Astrocyte (in vitro differentiated cells and primary cell): ENCODE measurements at regions not wholly inside any gene's neighbourhood (a gene's known extent, or its start where the extent isn't known, plus 50 kb on each side); places are given as distances from the start of the nearest gene placed in this dataset.

Experiments used
- CTCF ChIP-seq: IDR thresholded peaks from 2 replicates; pipeline ENCODE4 v1.5.1; 2011; ENCODE audit warnings: low read depth, mild to moderate bottlenecking, inconsistent platforms, low read length, moderate library complexity; ENCODE audit not compliant: insufficient read depth
- EZH2 ChIP-seq: IDR thresholded peaks from 2 replicates; pipeline ENCODE4 v1.6.1; 2012; ENCODE audit warnings: mild to moderate bottlenecking, low read length, inconsistent platforms; ENCODE audit not compliant: insufficient read depth

- no peak for TF ChIP-seq CTCF
- TF ChIP-seq EZH2 = no peak
Observed at GRCh38 chr2:173612354-173612753, 257.7 kb downstream of the CDCA7 start.
